Right cardiac atrium (tissue), 5 donors: ENCODE measurements at regions not wholly inside any gene's neighbourhood (a gene's known extent, or its start where the extent isn't known, plus 50 kb on each side); places are given as distances from the start of the nearest gene placed in this dataset.

Source experiments
- ATAC-seq, 2 donors: fragments of 200-7000 bp; cut with Tn5 transposase; one replicate each; pipeline versions ENCODE4 v1.8.0 to v1.9.1; 2020; ENCODE audit warnings: moderate library complexity in 2 of 2, mild to moderate bottlenecking in 1 of 2
- DNase-seq, 3 donors: peaks; one replicate each; pipeline ENCODE4 v3.0.0-alpha.2; 2020
- H3K27ac ChIP-seq: one replicate; pipeline ENCODE4 v1.5.1; 2013; ENCODE audit warnings: mild to moderate bottlenecking, low read length, control low read depth, moderate library complexity
- H3K27me3 ChIP-seq: one replicate; pipeline ENCODE4 v1.6.1; 2013; ENCODE audit not compliant: control insufficient read depth, insufficient read depth
- H3K4me1 ChIP-seq: one replicate; pipeline ENCODE4 v1.6.1; 2013; ENCODE audit warnings: low read length; ENCODE audit not compliant: control insufficient read depth, insufficient read depth
- H3K4me3 ChIP-seq: one replicate; pipeline ENCODE4 v1.5.1; 2013; ENCODE audit warnings: low read length, control low read depth
- H3K9me3 ChIP-seq: one replicate; pipeline ENCODE4 v1.6.1; 2013; ENCODE audit warnings: low read length; ENCODE audit not compliant: control insufficient read depth
- WGBS: extraction: QIAGEN DNeasy Blood & Tissue Kit; methylation state at CpG from one replicate; pipeline ENCODE4 v1.1.7; 2013; 5-methylcytosine and 5-hydroxymethylcytosine counted together
- intact Hi-C, 4 donors: fragments of 100-400 bp; cut with DNase I; formaldehyde crosslinking; loops; one replicate each; pipeline versions ENCODE4 v1.11.0 to v1.14.0; 2022 to 2023
- donor health status: healthy with polysubstance abuse.
- donor health status: DM: no; HTN: yes; CAD: no.
- donor health status: DM: no; HTN: no; CAD: no.
- donor health status: DM: no; HTN: yes; CAD: no; lungs with severe emphysema.
- donor health status: DM: yes; HTN: yes; CAD: no.

GRCh38 chr4:189510601-189511000 lies 430.1 kb upstream of the FRG1 start:
- 74% methylated on average over 1 of the region's 1 CpG for WGBS
- no peak for DNase-seq
- H3K4me3 ChIP-seq = no peak overlapping the region
- no peak for ATAC-seq
- no peak overlapping the region for H3K27ac ChIP-seq
- no peaks in the 10 kb centered on the region for H3K4me1 ChIP-seq
- intact Hi-C loops = no loop called here
- H3K9me3 ChIP-seq = no peaks in the 10 kb centered on the region
- no peaks in the 10 kb centered on the region for H3K27me3 ChIP-seq

DNA sequence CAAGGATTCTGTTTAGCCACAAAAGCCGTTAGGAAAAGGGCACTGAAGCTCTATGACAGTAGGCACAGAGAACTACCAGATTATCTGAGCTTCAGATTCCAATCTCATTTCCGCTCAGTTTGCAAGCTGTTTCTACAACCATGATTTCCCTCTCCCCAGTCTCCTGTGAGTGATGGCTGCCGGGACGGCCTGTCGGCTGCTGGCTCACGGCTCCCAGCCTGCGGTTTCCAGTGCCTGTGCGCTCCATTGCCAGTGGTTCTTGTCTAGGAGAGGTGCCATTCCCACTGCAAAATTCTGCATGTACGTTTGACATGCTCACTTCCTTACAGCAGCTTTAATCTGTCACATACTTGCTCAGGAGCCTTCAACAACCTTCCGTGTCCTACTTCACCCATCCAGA lies 429.1 kb upstream of the FRG1 start:
- Histone ChIP-seq H3K4me3 (no peak overlapping the region), H3K27me3 (no peaks in the 10 kb centered on the region), H3K9me3 (no peaks in the 10 kb centered on the region), H3K4me1 (no peaks in the 10 kb centered on the region), H3K27ac (no peak overlapping the region)
- DNase-seq = no peak
- 88% methylated on average over 10 of the region's 10 CpGs for WGBS
- ATAC-seq = no peak
- intact Hi-C loops = no loop called here

DNA sequence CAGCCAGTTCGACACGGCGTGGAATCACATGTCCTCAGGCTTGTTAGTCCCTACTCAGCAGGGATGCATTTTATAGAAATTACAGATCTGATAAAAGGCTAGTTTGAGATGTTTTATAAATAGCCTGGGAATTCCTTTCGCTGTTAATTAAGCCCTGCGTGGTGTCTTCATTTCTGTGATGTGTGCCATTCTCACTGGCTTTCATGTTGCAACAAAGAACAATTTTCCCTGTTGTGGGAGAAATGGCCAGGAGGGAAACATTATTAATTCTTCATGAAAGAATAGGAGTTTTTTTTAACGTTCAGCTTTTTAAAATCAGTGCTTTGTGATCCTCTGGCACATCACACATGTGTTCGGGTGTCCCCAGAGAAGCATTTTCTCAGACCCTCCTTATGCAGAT lies 427.3 kb upstream of the FRG1 start:
- ATAC-seq (no peak), DNase-seq (no peak)
- no peaks in the 10 kb centered on the region for H3K27me3 ChIP-seq
- H3K4me3 ChIP-seq = no peak overlapping the region
- H3K9me3 ChIP-seq = no peaks in the 10 kb centered on the region
- H3K4me1 ChIP-seq = no peaks in the 10 kb centered on the region
- intact Hi-C loops = no loop called here
- H3K27ac ChIP-seq = no peak overlapping the region
- 76% methylated on average over 7 of the region's 7 CpGs for WGBS

DNA sequence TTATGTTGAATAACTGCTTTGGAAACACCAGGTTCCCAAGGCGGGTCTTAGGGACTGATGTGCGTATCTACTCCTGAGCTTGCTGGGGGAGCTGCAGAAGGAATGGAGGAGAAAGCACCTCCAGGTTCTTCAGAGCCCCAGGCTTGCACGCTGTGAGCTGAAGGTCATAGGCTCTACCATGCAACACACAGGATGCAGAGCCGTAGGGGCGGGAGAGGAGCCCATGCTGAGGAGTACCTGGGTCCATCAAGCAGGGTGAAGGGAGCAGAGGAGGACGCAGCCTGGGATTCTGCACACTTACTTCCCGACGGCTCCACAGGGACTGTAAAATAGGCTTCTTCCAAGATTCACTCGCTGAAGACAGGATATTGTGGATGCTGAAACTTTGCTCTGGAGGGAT lies 426.5 kb upstream of the FRG1 start:
- no peak overlapping the region for H3K27ac ChIP-seq
- H3K4me3 ChIP-seq = no peak overlapping the region
- WGBS = 91% methylated on average over 9 of the region's 9 CpGs
- H3K27me3 ChIP-seq = no peaks in the 10 kb centered on the region
- DNase-seq (no peak), ATAC-seq (no peak)
- H3K9me3 ChIP-seq = no peaks in the 10 kb centered on the region
- no peaks in the 10 kb centered on the region for H3K4me1 ChIP-seq
- intact Hi-C loops = no loop called here

DNA sequence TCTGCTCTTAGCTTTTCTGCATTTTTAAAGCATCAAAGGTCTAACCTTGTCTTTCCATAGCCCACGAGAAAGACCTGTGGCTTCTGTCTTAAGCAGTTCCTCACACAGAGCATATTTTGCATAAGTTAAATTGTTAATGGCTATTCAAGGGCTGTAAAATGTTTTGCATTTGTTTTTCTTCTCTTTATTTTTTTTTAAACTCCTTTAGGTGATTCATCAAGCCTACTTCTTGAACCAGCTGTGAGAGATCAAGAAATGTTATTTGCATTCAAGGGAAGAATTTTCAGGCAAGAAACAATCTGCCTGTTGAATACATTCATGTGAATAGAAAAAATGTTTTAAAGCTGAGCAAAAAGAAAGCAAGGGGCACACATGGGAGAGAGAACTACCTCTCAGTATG lies 423.8 kb upstream of the FRG1 start:
- intact Hi-C loops = no loop called here
- Histone ChIP-seq H3K4me1 (no peaks in the 10 kb centered on the region), H3K4me3 (no peak overlapping the region), H3K27me3 (no peaks in the 10 kb centered on the region), H3K9me3 (no peaks in the 10 kb centered on the region), H3K27ac (no peak overlapping the region)
- DNase-seq = no peak
- WGBS = 68% methylated on average over 1 of the region's 1 CpG
- ATAC-seq = no peak

GRCh38 chr4:189519186-189519585 lies 421.5 kb upstream of the FRG1 start:
- ATAC-seq (no peak), DNase-seq (no peak)
- no peaks in the 10 kb centered on the region for H3K9me3 ChIP-seq
- no peak overlapping the region for H3K27ac ChIP-seq
- intact Hi-C loops = no loop called here
- WGBS = 79% methylated on average over 2 of the region's 2 CpGs
- no peak overlapping the region for H3K4me3 ChIP-seq
- H3K4me1 ChIP-seq = no peaks in the 10 kb centered on the region
- H3K27me3 ChIP-seq = no peaks in the 10 kb centered on the region

- Histone ChIP-seq H3K27ac (no peak overlapping the region), H3K4me1 (no peaks in the 10 kb centered on the region), H3K4me3 (no peak overlapping the region), H3K9me3 (no peaks in the 10 kb centered on the region), H3K27me3 (no peaks in the 10 kb centered on the region)
- 55% methylated on average over 4 of the region's 4 CpGs for WGBS
- DNase-seq (no peak), ATAC-seq (no peak)
- intact Hi-C loops = no loop called here
These were observed 415.4 kb upstream of the FRG1 start for GRCh38 chr4:189525304-189525703.

GRCh38 chr4:189530848-189531247 lies 409.8 kb upstream of the FRG1 start:
- H3K4me1 ChIP-seq = no peaks in the 10 kb centered on the region
- no peak for DNase-seq
- WGBS = 36% methylated on average over 2 of the region's 2 CpGs
- H3K27me3 ChIP-seq = no peaks in the 10 kb centered on the region
- no peak for ATAC-seq
- H3K27ac ChIP-seq = no peak overlapping the region
- no peak overlapping the region for H3K4me3 ChIP-seq
- intact Hi-C loops = no loop called here
- no peaks in the 10 kb centered on the region for H3K9me3 ChIP-seq

GRCh38 chr4:189533603-189534002 lies 407.1 kb upstream of the FRG1 start:
- intact Hi-C loops = no loop called here

GRCh38 chr4:189547559-189547958 lies 393.1 kb upstream of the FRG1 start:
- H3K27ac ChIP-seq = no peak overlapping the region
- intact Hi-C loops = no loop called here
- H3K4me1 ChIP-seq = no peaks in the 10 kb centered on the region
- no peaks in the 10 kb centered on the region for H3K27me3 ChIP-seq
- DNase-seq = no peak
- no peak for ATAC-seq
- no peak overlapping the region for H3K4me3 ChIP-seq
- WGBS = 83% methylated on average over 7 of the region's 7 CpGs
- no peaks in the 10 kb centered on the region for H3K9me3 ChIP-seq

More at GRCh38 chr4:189533603-189534002, 407.1 kb upstream of the FRG1 start:
- Histone ChIP-seq H3K27me3 (no peaks in the 10 kb centered on the region), H3K27ac (no peak overlapping the region), H3K4me1 (no peaks in the 10 kb centered on the region), H3K4me3 (no peak overlapping the region), H3K9me3 (no peaks in the 10 kb centered on the region)
- 93% methylated on average over 2 of the region's 2 CpGs for WGBS
- no peak for DNase-seq
- ATAC-seq = no peak

DNA sequence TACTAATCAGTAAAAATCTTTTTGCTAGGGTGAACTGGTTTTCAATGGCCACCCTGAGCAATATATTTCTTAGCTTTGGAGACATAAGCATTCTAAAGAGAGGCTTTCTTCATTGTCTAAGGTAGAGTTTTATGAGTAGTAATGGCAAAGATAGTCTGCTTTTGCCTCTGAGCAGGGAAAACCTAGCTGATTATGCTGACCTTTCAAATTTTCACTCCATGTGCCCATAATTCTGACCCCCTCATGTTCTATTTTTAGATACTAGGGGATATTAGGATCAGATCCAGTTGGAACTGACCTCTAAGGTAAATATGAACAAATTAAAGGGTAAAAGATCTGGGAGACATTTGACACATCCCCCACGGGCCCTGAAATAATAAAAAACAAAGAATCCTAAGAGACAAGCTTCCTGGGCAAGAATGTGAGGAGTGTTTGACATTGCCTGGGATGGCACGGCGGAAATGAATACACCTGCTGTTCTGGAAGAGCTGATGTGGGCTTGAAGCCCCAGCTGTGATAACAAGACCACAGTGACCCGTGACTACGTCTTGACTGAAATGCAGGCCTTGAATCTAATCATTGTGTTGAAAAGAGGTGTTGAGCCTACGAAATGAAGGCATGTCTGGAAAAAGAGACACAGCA lies 392.1 kb upstream of the FRG1 start:
- no peaks in the 10 kb centered on the region for H3K9me3 ChIP-seq
- 54% methylated on average over 6 of the region's 6 CpGs for WGBS
- H3K4me1 ChIP-seq = no peaks in the 10 kb centered on the region
- ATAC-seq (no peak), DNase-seq (no peak)
- intact Hi-C loops = no loop called here
- H3K27me3 ChIP-seq = no peaks in the 10 kb centered on the region
- H3K4me3 ChIP-seq = no peak overlapping the region
- H3K27ac ChIP-seq = no peak overlapping the region
